Adrenal gland (tissue), 9 donors: ENCODE measurements at regions not wholly inside any gene's neighbourhood (a gene's known extent, or its start where the extent isn't known, plus 50 kb on each side); places are given as distances from the start of the nearest gene placed in this dataset.
A peak's percentile ranks its signal among the peaks of the same experiment; 100 is the strongest.
"Not testable (repeated sequence)": the region's sequence is repeated elsewhere in the genome, so short reads cannot be mapped to it uniquely, and the experiment has no call there.

ENCODE experiments used
- DNase-seq, 7 donors: peaks; one replicate each; pipeline ENCODE4 v3.0.0-alpha.2; 2019 to 2020
- H3K27ac ChIP-seq, 5 donors: fragments of 200-600 bp; sonication (generic) in 4 of 5; 1 replicate in 3 of 5; 2 replicates in 2 of 5; pipeline versions ENCODE4 v1.5.1 to v1.8.0; 2016 to 2020; ENCODE audit warnings: mild to moderate bottlenecking in 1 of 5
- H3K27me3 ChIP-seq: fragments of 200-600 bp; 2 replicates; pipeline ENCODE4 v1.8.0; 2021
- H3K36me3 ChIP-seq, 2 donors: fragments of 200-600 bp; replicated peaks in 1 of 2; 1 replicate in 1 of 2; 2 replicates in 1 of 2; pipeline versions ENCODE4 v1.5.1 to v1.8.0; 2018 to 2022
- H3K4me1 ChIP-seq, 2 donors: fragments of 200-600 bp; replicated peaks in 1 of 2; 1 replicate in 1 of 2; 2 replicates in 1 of 2; pipeline versions ENCODE4 v1.5.1 to v1.8.0; 2018 to 2021
- H3K4me3 ChIP-seq, 4 donors: fragments of 200-600 bp; sonication (generic) in 3 of 4; one replicate each; pipeline ENCODE4 v1.5.1; 2016 to 2018
- H3K9me3 ChIP-seq, 3 donors: fragments of 200-600 bp; sonication (generic) in 1 of 3; replicated peaks in 1 of 3; 1 replicate in 2 of 3; 2 replicates in 1 of 3; pipeline versions ENCODE4 v1.5.1 to v1.8.0; 2016 to 2021
- CTCF ChIP-seq, 6 experiments: fragments of 450-650 bp in 4 of 6; fragments of 200-600 bp in 2 of 6; sonication (generic) in 1 of 6; IDR thresholded peaks; 1 replicate in 5 of 6; 2 replicates in 1 of 6; pipeline versions ENCODE4 v1.5.1 to v1.8.0; 2016 to 2021; ENCODE audit warnings: antibody characterized with exemption in 6 of 6, mild to moderate bottlenecking in 2 of 6, moderate library complexity in 1 of 6
- POLR2A ChIP-seq, 2 donors: fragments of 450-650 bp; IDR thresholded peaks; one replicate each; pipeline ENCODE4 v1.6.1; 2017; ENCODE audit warnings: antibody characterized with exemption in 2 of 2, mild to moderate bottlenecking in 2 of 2, moderate library complexity in 1 of 2
- WGBS, 4 donors: extraction: QIAGEN DNeasy Blood & Tissue Kit in 2 of 4; methylation state at CpG; one replicate each; pipeline versions ENCODE4 v1.1.5 to v1.1.7; 2013 to 2017; 5-methylcytosine and 5-hydroxymethylcytosine counted together
- intact Hi-C, 2 donors: fragments of 100-400 bp; cut with DNase I; formaldehyde crosslinking; loops; one replicate each; pipeline versions ENCODE4 v1.14.1 to v1.15.0; 2022 to 2023
- donor health status: healthy with polysubstance abuse.
- donor health status: Bipolar disorder and iron deficiency.
- donor health status: DM: yes; HTN: yes; CAD: no.
- donor health status: DM: no; HTN: no; CAD: no.
- donor health status: DM: no; HTN: no; CAD: no.

DNA sequence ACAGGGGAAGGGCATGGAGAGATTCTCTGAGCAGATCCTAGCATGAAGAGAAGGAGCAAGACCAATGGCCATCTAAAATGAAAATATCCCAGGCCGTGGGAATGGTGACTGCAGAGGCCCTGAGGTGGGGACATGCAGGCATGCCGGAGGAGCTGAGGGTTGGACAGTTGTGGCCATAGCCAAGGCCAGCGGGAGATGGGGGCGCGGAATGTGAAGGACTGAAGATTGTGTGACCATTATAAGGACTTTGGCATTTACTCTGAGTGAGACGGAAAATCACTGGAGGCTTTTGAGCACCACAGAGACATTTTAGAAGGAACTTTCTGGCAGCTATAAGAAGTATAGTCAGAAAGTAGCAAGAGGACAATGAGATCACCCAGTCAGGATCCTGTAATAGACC, 341.1 kb downstream of the SFMBT2 start:
- intact Hi-C loops: no loop called here
- no peak overlapping the region for H3K27ac ChIP-seq
- 78 to 88% (median 83%) methylated on average over 6 of the region's 6 CpGs for WGBS, 4 donors
- no peak for DNase-seq
- H3K27me3 ChIP-seq: no peaks in the 10 kb centered on the region
- no peak overlapping the region for H3K4me3 ChIP-seq
- TF ChIP-seq POLR2A (IDR thresholded peaks at IDR 0.05) (no peak), CTCF (IDR thresholded peaks at IDR 0.05) (no peak)
- H3K4me1 ChIP-seq: no peaks in the 10 kb centered on the region
- H3K36me3 ChIP-seq: no peaks in the 10 kb centered on the region
- no peaks in the 10 kb centered on the region for H3K9me3 ChIP-seq

- Histone ChIP-seq H3K4me1 (no peaks in the 10 kb centered on the region), H3K9me3 (no peaks in the 10 kb centered on the region), H3K27me3 (no peaks in the 10 kb centered on the region), H3K36me3 (no peaks in the 10 kb centered on the region), H3K27ac (no peak overlapping the region), H3K4me3 (no peak overlapping the region)
- intact Hi-C loops: no loop called here
- no peak for DNase-seq
- WGBS, 4 donors: 78 to 89% (median 82%) methylated on average over 4 of the region's 4 CpGs
- no peak for TF ChIP-seq POLR2A (IDR thresholded peaks at IDR 0.05)
- no peak for TF ChIP-seq CTCF (IDR thresholded peaks at IDR 0.05)
Observed at GRCh38 chr10:7056216-7056615, 354.6 kb downstream of the SFMBT2 start.

DNA sequence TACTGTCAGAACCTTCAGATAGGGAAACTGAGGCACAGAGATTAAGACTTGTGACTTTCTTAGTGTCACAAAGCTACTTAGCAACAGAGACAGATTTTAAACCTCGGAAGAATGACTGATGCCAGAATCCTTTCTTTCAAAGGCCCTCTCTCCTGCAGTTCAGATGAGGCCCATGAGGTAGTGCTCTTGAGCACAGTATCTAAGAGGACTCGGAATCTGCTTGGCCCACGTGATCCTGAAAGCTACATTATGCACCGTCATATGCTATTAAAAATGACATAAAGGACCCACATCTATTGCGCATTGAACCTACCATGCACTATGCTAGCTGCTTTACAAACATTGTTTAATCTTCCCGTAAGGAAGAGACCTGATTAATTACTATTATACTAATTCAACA, 355.9 kb downstream of the SFMBT2 start:
- TF ChIP-seq POLR2A (IDR thresholded peaks at IDR 0.05) (no peak), CTCF (IDR thresholded peaks at IDR 0.05) (peak in 2 of 6 experiments; percentile 35 to 36)
- Histone ChIP-seq H3K4me1 (no peaks in the 10 kb centered on the region), H3K36me3 (no peaks in the 10 kb centered on the region), H3K27ac (no peak overlapping the region), H3K27me3 (no peaks in the 10 kb centered on the region), H3K9me3 (no peaks in the 10 kb centered on the region), H3K4me3 (no peak overlapping the region)
- WGBS, 4 donors: 49 to 66% (median 56%) methylated on average over 6 of the region's 6 CpGs
- intact Hi-C loops: no loop called here
- DNase-seq: peak in 1 of 7 donors; percentile 11

GRCh38 chr10:7053195-7053594, 357.6 kb downstream of the SFMBT2 start:
- TF ChIP-seq CTCF (IDR thresholded peaks at IDR 0.05) (no peak), POLR2A (IDR thresholded peaks at IDR 0.05) (no peak)
- Histone ChIP-seq H3K4me3 (no peak overlapping the region), H3K27ac (no peak overlapping the region), H3K9me3 (no peaks in the 10 kb centered on the region), H3K36me3 (no peaks in the 10 kb centered on the region), H3K4me1 (no peaks in the 10 kb centered on the region), H3K27me3 (no peaks in the 10 kb centered on the region)
- 88 to 91% (median 91%) methylated on average over 3 of the region's 3 CpGs for WGBS, 4 donors
- DNase-seq: no peak
- intact Hi-C loops: no loop called here

DNA sequence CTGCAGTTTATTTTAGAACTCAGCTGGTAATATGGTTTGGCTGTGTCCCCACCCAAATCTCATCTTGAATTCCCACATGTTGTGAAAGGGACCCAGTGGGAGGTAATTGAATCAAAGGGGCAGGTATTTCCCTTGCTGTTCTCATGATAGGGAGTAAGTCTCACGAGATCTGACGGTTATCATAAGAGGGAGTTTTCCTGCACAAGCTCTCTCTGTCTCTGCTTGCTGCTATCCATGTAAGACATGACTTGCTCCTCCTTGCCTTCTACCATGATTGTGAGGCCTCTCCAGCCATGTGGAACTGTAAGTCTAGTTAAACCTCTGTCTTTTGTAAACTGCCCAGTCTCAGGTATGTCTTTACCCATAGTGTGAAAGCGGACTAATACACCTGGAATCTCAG, 360.8 kb downstream of the SFMBT2 start:
- H3K4me3 ChIP-seq, H3K27ac ChIP-seq, DNase-seq, H3K4me1 ChIP-seq, H3K27me3 ChIP-seq, intact Hi-C loops, H3K9me3 ChIP-seq, H3K36me3 ChIP-seq: not testable (repeated sequence)
- WGBS, 4 donors: 85 to 94% (median 89%) methylated on average over 3 of the region's 3 CpGs
